HG02623 (cell line): ENCODE measurements at regions not wholly inside any gene's neighbourhood (a gene's known extent, or its start where the extent isn't known, plus 50 kb on each side); places are given as distances from the start of the nearest gene placed in this dataset.
"Not testable (repeated sequence)": the region's sequence is repeated elsewhere in the genome, so short reads cannot be mapped to it uniquely, and the experiment has no call there.

Experiments
- ATAC-seq: cut with Tn5 transposase; IDR thresholded peaks from one replicate; pipeline ENCODE4 v1.9.1; 2021; ENCODE audit warnings: moderate library complexity; ENCODE audit not compliant: unreplicated experiment

DNA sequence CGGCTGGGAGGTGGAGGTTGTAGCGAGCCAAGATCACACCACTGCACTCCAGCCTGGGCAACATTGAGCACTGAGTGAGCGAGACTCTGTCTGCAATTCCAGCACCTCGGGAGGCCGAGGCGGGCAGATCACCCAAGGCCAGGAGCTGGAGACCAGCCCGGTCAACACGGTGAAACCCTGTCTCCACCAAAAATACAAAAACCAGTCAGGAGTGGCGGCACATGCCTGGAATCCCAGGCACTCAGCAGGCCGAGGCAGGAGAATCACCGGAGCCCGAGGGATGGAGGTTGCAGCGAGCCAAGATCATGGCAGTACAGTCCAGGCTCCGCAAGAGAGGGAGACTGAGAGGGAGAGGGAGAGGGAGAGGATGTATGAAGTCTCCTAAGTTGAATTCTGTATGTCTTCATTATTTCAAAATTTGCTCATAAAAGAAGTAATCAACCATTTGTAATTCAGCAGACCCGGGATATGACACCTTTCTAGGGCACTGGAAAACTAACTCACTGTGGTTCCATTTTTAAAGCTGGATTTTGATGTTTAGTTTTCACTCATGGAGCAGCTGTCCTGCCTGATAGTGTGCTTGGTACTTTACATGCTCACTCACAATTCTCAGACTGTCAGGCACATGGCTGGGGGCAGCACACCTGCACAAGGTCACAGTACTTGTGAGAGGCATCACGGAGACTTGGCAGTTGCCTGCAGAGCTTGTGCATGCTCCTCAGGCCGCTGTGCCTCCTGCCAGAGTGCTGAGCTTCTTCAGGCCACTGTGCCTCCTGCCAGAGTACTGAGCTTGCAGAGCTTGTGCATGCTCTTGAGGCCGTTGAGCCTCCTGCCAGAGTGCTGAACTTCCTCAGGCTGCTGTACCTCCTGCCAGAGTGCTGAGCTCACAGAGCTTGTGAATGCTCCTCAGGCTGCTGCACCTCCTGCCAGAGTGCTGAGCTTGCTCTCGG, 106.2 kb downstream of the ERMARD start:
- no peak for ATAC-seq

DNA sequence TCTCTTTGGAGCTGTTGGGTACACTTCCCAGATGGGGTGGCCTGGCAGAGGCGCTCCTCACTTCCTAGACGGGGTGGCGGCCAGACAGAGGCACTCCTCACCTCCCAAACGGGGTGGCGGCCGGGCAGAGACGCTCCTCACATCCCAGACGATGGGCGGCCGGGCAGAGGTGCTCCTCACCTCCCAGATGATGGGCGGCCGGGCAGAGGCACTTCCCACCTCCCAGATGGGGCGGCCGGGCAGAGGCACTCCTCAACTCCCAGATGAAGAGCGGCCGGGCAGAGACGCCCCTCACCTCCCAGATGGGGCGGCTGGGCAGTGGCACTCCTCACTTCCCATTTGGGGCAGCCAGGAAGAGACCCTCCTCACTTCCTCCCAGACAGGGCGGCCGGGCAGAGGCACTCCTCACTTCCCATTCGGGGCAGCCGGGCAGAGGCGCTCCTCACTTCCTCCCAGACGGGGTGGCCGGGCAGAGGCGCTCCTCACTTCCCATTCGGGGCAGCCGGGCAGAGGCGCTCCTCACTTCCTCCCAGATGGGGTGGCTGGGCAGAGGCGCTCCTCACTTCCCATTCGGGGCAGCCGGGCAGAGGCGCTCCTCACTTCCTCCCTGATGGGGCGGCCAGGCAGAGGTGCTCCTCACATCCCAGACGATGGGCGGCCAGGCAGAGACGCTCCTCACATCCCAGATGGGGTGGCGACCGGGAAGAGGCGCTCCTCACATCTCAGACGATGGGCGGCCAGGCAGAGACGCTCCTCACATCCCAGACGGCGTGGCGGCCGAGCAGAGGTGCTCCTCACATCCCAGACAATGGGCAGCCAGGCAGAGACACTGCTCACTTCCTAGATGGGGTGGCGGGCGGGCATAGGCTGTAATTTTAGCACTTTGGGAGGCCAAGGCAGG, 105.3 kb downstream of the ERMARD start:
- ATAC-seq, result not testable (repeated sequence)

DNA sequence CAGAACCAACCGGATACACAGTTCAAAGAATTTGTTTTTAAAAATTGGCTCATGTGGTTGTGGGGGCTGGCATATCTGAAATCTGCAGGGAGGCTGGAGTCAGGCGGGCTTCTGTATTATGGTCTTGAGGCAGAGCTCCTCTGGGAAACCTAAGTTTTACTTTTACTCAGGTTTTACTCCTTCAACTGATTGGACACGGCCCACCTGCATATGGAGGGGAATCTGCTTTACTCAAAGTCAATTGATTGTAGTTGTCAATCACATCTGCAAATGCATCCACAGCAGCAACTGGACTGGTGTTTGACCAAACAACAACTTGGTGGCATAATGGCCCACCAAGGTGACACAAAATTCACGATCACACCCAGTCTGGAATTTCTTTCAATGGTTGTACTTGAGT, 103.4 kb downstream of the ERMARD start:
- no peak for ATAC-seq

DNA sequence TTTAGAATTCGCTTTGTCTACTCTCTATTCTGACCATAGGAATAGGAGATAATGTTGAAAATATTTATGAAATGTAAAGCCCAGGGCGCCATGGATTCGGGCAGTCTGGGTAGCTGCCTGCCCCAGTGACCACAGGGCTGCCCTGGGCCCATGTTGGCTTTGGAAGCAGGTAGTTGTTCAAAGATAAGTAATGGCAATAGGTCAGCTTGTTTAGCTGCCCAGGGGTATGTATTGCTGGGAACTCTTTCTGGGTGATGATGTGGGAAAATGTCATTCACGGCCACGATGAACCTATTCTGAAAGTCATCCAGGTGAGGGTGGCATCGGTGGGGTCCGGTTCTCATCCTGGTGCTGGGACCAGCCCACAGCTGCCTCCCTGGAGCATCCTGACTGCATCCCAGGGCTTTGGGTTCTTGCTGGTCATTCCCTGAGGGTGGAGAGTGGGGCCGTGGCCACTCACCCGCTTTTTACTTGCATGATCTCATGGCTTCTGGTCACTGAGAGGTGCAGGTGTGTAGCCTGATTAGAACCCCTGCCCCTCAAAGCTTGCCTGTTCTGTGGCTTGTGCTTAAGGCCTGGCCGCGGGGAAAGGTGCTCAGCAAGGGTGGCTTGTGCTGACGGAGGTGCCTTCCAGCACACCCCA, 102.8 kb downstream of the ERMARD start:
- no peak for ATAC-seq

DNA sequence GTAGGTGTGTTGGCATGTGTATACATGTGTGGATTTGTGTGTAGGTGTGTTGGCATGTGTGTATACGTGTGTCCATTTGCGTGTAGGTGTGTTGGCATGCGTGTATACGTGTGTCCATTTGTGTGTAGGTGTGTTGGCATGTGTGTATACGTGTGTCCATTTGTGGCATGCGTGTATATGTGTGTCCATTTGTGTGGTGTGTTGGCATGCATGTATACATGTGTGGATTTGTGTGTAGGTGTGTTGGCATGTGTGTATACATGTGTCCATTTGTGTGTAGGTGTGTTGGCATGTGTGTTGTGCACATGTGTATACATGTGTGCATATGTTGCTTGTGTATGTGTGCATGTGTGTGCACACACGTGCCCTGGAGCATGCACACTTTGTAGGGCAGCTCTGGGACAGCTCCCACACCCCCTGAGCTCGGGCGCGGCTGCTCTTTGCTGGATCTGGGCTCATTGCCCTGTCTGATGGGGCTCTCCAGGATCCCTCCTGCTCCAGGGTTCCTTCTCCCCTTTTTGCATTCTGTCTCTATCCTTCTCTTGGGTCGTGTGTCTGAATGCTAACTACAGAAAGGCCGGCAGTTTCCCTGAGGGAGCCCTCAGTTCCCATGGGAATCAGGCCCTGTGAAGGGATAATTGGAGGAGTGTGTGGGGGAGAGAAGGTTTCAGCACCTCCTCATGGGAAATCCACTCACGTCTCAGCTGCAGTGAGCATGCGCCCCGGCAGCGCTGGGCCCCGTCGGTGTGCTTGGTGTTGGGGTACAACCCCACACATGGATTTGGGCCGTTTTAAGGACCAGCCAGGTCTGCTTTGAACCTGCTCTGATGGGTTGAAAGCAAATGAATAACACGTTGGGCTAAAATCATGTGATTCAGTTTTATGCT, 102.0 kb downstream of the ERMARD start:
- no peak for ATAC-seq

DNA sequence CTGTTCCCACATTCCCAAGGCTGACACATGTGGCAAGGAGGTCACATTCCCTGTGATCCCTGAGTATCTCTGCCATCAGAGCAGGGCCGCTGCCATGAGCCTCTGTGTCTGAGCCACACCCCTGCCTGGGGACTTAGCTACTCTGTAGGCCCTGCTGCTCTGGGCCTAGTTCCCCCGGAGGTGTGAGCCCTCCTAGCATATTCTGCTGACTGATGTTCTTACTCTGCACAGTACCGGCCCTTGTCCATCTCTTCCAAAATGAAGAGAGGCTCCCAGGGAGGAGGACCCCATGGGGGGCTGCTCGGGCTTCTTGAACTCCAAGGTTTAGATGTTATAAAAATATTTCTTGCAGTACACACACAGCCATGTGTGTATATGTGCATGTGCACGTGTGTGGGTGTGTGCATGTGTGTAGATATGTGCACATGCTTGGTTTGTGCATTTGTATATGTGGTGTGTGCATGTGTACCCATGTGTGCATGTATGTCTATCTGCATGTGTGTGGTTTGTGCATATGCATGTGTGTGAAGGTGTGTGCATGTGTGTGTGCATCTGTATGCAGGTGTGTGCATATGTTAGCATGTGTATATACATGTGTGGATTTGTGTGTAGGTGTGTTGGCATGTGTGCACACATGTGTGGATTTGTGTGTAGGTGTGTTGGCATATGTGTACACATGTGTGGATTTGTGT, 101.2 kb downstream of the ERMARD start:
- ATAC-seq, result no peak

DNA sequence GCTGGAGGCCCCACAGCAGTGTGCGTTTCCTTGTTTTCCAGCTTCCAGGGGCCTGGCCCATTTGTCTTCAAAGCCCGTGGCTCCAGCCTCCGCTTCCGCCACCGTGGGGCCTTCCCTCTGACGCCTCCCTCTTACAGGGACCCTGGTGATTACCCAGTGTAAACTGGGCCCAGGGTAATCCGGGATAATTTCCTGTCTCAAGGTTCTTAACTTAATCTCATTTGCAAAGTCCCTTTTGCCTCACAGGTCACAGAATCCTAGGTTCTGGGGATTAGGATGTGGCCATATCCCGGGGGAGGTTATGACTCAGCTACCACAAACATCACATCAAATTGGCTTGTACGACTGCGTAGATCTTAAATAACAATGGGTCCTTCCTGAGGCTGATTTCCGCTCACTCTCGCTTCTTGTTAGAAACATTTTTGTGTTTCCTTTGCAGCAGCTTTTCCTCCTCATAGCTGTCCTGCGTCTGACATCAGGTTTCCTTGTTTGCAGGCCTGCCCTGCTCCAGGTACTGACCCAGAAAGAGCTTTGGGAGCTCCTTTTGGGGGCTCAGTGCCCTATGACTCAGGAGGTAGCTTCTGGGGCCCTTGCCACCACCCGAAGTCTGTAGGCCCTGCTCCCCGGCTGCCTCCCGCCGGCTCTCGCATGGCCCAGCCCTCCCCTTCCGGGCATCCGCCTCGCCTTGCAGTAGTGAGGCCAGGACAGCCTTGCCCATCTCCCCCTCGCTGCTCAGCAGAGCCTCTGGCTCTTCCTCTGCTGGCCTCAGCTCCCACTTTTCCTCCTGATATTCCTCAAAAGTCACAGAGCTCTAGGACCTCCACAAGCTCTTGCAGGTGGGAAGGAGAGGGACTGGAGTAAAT, 100.5 kb downstream of the ERMARD start:
- ATAC-seq, result no peak

DNA sequence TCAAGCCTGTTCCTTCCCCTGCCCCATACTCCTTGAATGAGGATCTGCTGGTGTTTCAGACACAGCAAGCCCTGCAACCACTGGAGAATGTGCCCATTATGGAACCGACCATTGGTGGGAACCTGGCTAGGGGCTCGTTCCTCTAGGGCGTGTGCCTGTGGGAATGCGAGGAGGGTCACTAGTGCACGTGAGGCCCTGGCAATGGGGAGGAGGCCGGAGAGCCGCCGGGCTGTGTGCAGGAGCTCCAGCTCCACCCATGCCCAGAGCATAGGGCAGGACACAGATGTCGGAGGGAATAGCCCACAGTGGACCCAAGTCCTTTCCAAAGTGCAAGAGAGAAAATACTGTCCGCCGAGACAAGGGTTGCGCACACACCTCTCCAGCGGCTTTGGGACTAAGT, 99.3 kb downstream of the ERMARD start:
- ATAC-seq, result no peak

DNA sequence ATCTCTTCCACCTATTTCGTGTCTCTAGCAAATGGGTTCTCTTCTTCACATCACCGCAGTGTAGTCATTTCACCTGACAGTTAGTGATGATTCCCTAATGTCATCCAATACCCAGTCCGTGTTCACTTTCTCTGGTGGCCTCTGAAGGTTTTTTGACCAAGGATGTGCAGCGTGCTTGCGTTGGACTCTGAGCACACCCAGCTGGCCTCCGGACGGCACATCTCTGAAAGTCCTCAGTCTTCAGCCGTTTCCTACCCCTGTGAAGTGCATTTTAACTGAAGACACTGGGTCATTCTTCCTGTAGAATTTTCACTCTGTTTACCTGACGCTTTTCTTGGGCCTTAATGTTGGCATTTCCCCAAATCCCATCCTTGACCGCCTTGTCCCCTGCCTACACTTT, 98.7 kb downstream of the ERMARD start:
- ATAC-seq, result no peak

DNA sequence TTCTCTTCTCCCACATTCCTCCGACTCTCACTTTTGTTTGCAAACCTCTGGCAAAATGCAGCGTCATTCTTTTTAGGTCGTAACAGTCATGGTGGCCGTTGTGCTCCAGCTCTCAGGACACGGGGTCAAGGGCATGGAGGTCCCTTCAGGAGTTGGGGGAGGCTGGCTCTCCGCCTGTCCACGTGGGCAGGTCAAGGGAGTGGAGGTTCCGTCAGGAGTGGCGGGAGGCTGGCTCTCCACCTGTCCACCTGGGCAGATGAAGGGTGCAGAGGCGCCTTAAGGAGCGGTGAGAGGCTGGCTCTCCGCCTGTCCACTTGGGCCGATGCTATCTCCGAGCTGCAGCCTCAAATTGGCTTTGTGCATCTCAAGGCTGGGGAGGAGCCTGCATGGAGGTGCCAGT, 98.0 kb downstream of the ERMARD start:
- no peak for ATAC-seq

DNA sequence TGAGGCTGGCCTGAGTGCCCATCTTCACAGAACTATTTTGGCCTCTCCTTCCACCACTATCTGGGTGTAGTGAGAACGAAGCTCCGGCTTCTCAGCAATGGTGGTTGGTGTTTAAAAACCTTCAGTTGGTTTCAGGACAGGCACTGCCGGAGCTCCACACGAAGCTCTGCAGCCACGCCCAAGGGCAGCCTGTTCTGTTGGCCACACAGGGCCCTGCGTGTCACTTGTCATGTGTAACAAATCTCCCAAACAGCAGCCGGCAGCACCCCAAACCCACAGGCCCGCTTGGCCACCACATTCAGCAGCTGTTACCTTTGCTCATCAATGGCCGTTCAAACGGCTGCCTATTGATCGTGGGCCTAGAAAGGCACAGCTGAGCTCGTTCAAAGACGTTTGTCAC, 97.5 kb downstream of the ERMARD start:
- no peak for ATAC-seq

DNA sequence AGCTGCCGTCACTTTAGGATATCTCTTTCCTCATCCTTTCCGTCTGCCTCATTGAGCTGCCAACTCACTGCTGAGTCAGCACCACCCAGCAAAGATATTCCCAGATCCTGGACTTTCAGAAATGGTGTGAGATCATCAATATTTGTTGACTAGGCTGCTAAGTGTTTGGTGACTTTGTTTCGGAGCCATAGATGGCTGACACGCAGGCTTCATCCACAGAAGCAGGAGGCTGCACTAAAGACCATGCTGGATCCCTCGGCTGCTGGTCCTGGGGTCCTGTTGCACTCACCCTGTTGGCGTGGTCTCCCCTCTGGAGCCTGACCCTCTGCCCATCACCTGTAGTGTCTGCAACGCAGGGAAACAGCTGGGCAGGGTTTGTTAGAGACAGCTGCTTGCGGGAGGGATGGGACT, 96.5 kb downstream of the ERMARD start:
- ATAC-seq, result no peak

DNA sequence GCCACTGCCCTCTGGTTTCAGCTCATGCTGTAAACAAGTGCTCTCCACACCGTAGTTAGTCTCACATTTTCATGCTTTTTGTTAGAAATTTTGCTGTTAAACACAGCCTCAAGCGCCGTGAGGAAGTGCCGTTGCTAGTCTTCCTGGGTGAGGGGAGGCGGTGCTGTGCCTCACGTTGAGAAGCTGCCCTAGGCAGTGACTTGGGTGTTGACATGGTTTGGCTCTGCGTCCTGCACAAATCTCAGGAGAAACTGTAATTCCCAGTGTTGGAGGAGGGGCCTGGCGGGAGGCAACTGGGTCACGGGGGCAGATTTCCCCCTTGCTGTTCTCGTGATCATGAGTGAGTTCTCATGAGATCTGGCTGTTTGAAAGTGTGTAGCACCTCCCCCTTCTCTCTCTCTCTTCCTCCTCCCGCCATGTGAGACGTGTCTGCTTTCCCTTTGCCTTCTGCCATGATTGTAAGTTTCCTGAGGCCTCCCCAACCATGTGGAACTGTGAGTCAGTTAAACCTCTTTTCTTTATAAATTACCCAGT, 95.8 kb downstream of the ERMARD start:
- ATAC-seq, result no peak

DNA sequence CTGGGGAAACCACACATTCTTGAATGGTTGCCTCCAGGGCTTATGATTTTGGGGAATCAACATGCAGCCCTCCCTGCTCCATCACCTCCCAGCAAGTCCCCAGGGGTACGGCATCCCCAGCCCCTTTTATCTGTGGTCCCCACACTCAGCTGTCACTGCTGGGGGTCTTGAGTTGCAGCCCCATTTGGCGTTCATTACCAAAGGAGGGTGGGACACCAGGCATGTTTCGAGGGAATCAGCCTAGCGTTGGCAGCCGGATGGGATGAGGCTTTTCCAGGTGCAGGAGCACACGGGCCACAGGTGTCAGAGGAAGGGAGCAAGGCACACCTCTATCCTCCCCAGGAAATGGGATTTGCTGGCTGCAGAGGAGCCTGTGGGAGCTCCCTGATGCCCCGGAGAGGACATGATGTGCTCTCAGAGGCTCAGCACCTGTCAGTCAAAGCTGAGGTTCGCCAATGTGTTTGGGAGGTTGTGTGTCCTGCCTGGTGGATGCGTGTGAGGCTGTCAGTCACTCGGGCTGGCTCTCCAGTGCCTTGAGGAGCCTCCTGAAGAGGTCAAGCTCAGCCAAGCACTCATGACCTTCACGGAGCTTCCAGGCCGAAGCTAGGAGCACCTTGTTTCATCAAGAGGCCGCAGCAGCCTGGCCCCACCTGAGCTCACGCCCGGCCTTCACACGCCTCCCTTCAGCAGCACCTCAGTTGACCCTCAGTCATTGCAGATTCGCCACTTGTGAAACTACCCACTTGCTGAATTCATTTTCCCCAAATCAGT, 95.0 kb downstream of the ERMARD start:
- ATAC-seq, result no peak

DNA sequence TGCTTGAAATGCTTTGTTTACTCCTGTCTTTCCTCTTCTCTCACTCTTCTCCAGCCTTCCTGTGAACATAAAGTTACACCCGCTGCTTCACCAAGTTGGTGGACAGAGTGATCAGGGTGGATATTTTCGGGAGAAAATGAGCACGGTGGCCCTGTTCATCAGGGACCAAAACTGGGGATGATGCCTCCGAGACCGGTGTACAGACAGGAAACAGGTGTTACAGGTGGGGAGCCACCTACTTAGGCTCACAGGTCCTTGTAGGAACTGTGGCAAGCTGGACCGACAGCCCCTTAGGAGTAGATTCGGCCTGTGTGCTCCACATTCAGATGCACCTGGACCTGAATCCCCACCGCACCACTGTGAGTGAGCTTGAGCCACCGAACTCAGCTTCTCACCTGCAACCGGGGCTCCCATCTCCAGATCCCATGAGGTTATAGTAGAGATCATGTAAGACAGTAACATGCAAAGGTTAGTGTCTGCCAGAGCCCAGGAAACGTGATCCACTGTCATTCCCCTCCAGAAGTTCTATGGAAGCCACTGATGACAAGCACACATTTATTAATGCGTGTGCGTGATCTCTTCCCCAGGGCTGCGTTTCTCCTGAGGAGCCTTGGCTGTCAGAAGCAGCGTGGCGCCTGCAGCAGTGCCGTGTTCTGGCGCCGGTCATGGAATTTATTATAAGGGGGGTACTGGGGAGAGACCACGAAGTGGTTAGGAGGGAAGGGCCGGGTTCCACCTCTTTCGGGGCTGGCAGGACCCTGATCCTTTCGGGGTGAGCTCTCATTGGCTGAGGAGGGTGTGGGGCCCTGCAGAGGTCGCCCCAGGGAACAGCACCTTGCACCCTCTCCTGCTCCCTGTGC, 94.2 kb downstream of the ERMARD start:
- ATAC-seq, result no peak

DNA sequence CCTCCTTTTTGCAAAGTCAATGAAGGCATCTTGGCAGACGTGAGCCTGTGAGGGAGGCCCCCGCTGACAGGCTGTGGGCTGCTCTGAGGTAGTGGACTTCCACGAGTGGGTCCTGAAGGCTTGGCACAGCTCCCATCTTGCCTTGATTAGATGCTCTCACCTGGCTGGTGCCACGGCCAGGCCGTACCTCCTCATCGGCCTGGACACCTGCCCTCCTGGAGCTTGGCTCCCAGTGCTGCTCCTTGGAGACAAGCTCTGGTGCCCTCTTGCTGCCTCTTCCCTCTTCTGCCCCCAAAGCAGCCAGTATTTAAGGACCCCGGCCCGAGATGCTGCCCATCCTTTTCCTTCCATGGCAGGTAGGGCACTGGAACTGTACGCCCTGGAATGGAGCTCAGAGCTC, 93.5 kb downstream of the ERMARD start:
- ATAC-seq, result no peak

DNA sequence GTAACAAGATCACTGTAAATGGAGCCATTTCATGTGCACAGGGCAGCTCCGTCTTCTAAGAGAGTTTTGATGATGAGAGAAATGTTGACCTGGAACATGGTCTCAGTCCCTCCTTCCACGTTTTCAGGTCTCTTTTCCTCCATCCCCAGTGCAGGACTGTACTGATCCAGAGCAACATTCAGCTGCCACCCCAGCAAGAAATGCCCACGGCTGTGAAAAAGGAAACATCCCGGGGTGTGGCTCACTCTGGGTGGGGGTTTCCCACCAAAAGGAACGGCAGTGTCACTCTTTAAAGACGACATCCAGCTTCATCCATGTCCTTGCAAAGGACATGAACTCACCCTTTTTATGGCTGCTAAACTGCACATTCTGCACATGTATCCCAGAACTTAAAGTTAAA, 92.6 kb downstream of the ERMARD start:
- ATAC-seq, result no peak
